HCT116 (cell line): ENCODE measurements at regions not wholly inside any gene's neighbourhood (a gene's known extent, or its start where the extent isn't known, plus 50 kb on each side); places are given as distances from the start of the nearest gene placed in this dataset.

Experiments
- ATAC-seq: fragments of 200-7000 bp; cut with Tn5 transposase; 2 replicates; pipeline ENCODE4 v1.9.1; 2020; ENCODE audit warnings: mild to moderate bottlenecking, moderate library complexity
- BruUV-seq: library from RNA; stranded (reverse); fragments of 400-500 nt; replicated peaks from 2 replicates; lab custom pipeline; 2021; lab: Mats Ljungman, UMichigan
- CTCF ChIA-PET: fragments of 300-600 bp; sonication (Branson Sonifier 250); formaldehyde crosslinking; loops from one replicate; lab custom pipeline; 2021; ENCODE audit warnings: antibody characterized with exemption; lab: Charles Lee
- POLR2A ChIA-PET: fragments of 300-600, 350-600 bp; sonication (Branson Sonifier 250); formaldehyde crosslinking; loops from one replicate; lab custom pipeline; 2021; ENCODE audit warnings: antibody characterized with exemption; lab: Charles Lee
- RAD21 ChIA-PET, 2 experiments: fragments of 300-600 bp; sonication (Branson Sonifier 250); formaldehyde crosslinking; loops; one replicate each; lab custom pipeline; 2023; ENCODE audit warnings: low total read pairs in 2 of 2; ENCODE audit not compliant: uncharacterized antibody in 2 of 2, unreplicated experiment in 2 of 2, low non-redundant PET in 1 of 2; lab: Charles Lee
- DNase-seq: peaks from one replicate; pipeline ENCODE4 v3.0.0-alpha.2; 2010; ENCODE audit warnings: low read depth, low spot score
- H2AFZ ChIP-seq: fragments of 200-600 bp; shearing (Covaris generic), sonication (generic); 2 replicates; pipeline ENCODE4 v1.6.1; 2017; ENCODE audit warnings: low read depth, mixed run types, mixed read lengths, antibody characterized with exemption, low read length; ENCODE audit not compliant: poor library complexity, severe bottlenecking
- H3K27ac ChIP-seq: 2 replicates; pipeline ENCODE4 v1.5.1; 2012; ENCODE audit warnings: low read depth, low read length
- H3K27me3 ChIP-seq: fragments of 200-600 bp; sonication (generic); 2 replicates; pipeline ENCODE4 v1.6.1; 2016; ENCODE audit warnings: mixed run types, low read length, mixed read lengths; ENCODE audit not compliant: insufficient read depth
- H3K36me3 ChIP-seq, 2 experiments: fragments of 200-500 bp in 1 of 2; fragments of 200-600 bp in 1 of 2; sonication (Bioruptor generic) in 1 of 2; sonication (generic) in 1 of 2; 2 replicates each; pipeline versions ENCODE4 v1.5.1 to v1.6.1; 2014 to 2016; ENCODE audit warnings: low read length in 2 of 2, inconsistent platforms in 1 of 2, mixed read lengths in 1 of 2, mixed run types in 1 of 2; ENCODE audit not compliant: insufficient read depth in 2 of 2, control insufficient read depth in 1 of 2
- H3K4me1 ChIP-seq, 2 experiments: fragments of 200-600 bp in 1 of 2; sonication (generic) in 1 of 2; 2 replicates each; pipeline versions ENCODE4 v1.5.1 to v1.6.1; 2012 to 2017; ENCODE audit warnings: low read length in 2 of 2, inconsistent platforms in 1 of 2, mild to moderate bottlenecking in 1 of 2, mixed read lengths in 1 of 2, mixed run types in 1 of 2, moderate library complexity in 1 of 2; ENCODE audit not compliant: insufficient read depth in 2 of 2, control insufficient read depth in 1 of 2
- H3K4me2 ChIP-seq: fragments of 200-600 bp; sonication (generic); 2 replicates; pipeline ENCODE4 v1.6.1; 2017; ENCODE audit warnings: mixed run types, low read length, mixed read lengths
- H3K4me3 ChIP-seq, 2 experiments: fragments of 200-600 bp in 1 of 2; sonication (generic) in 1 of 2; replicated peaks in 1 of 2; 2 replicates each; pipeline ENCODE4 v1.5.1; 2011 to 2016; ENCODE audit warnings: low read length in 2 of 2, control low read depth in 1 of 2, low read depth in 1 of 2, mild to moderate bottlenecking in 1 of 2, mixed read lengths in 1 of 2, mixed run types in 1 of 2
- H3K79me2 ChIP-seq: fragments of 200-600 bp; sonication (generic); 2 replicates; pipeline ENCODE4 v1.6.1; 2017; ENCODE audit warnings: mild to moderate bottlenecking, mixed run types, low read length, moderate library complexity, mixed read lengths; ENCODE audit not compliant: insufficient read depth
- H3K9ac ChIP-seq: fragments of 200-600 bp; sonication (generic); 2 replicates; pipeline ENCODE4 v1.6.1; 2016; ENCODE audit warnings: low read length, mixed read lengths
- H3K9me2 ChIP-seq: fragments of 200-600 bp; sonication (generic), shearing (Covaris generic); 2 replicates; pipeline ENCODE4 v1.6.1; 2017; ENCODE audit warnings: mixed run types, mild to moderate bottlenecking, moderate library complexity; ENCODE audit not compliant: insufficient read depth
- H3K9me3 ChIP-seq, 2 experiments: fragments of 200-500 bp in 1 of 2; fragments of 200-600 bp in 1 of 2; sonication (Bioruptor generic) in 1 of 2; sonication (generic) in 1 of 2; 2 replicates each; pipeline ENCODE4 v1.6.1; 2014 to 2017; ENCODE audit warnings: low read length in 2 of 2, mixed read lengths in 2 of 2, inconsistent platforms in 1 of 2, low read depth in 1 of 2, mild to moderate bottlenecking in 1 of 2, mixed run types in 1 of 2, moderate library complexity in 1 of 2; ENCODE audit not compliant: control insufficient read depth in 1 of 2, insufficient read depth in 1 of 2
- H4K20me1 ChIP-seq: fragments of 200-600 bp; sonication (generic), shearing (Covaris generic); 2 replicates; pipeline ENCODE4 v1.6.1; 2017; ENCODE audit warnings: mixed run types, mild to moderate bottlenecking, moderate library complexity; ENCODE audit not compliant: insufficient read depth
- CBX3 ChIP-seq: IDR thresholded peaks from 2 replicates; pipeline ENCODE4 v1.6.1; 2012; ENCODE audit warnings: low read depth
- EGR1 ChIP-seq: IDR thresholded peaks from 2 replicates; pipeline ENCODE4 v1.6.1; 2012; ENCODE audit warnings: low read depth
- ELF1 ChIP-seq: IDR thresholded peaks from 2 replicates; pipeline ENCODE4 v1.6.1; 2012; ENCODE audit warnings: low read depth, borderline replicate concordance
- EZH2 ChIP-seq: fragments of 200-600 bp; sonication (generic); IDR thresholded peaks from 2 replicates; pipeline ENCODE4 v1.6.1; 2017; ENCODE audit warnings: antibody characterized with exemption, mixed run types
- EZH2phosphoT487 ChIP-seq: fragments of 200-600 bp; IDR thresholded peaks from 2 replicates; pipeline ENCODE4 v1.6.1; 2018; ENCODE audit warnings: antibody characterized with exemption, borderline replicate concordance
- FOSL1 ChIP-seq: IDR thresholded peaks from 2 replicates; pipeline ENCODE4 v1.6.1; 2012; ENCODE audit warnings: low read depth
- MAX ChIP-seq: IDR thresholded peaks from 2 replicates; pipeline ENCODE4 v1.6.1; 2012
- POLR2AphosphoS5 ChIP-seq: IDR thresholded peaks from 2 replicates; pipeline ENCODE4 v1.6.1; 2011; ENCODE audit warnings: mild to moderate bottlenecking, low read depth, low read length, moderate library complexity
- RAD21 ChIP-seq: IDR thresholded peaks from 2 replicates; pipeline ENCODE4 v1.6.1; 2012; ENCODE audit warnings: low read depth, mild to moderate bottlenecking
- SIN3A ChIP-seq: IDR thresholded peaks from 2 replicates; pipeline ENCODE4 v1.6.1; 2012; ENCODE audit warnings: low read depth
- SP1 ChIP-seq: IDR thresholded peaks from 2 replicates; pipeline ENCODE4 v1.6.1; 2012; ENCODE audit warnings: low read depth
- SRF ChIP-seq: IDR thresholded peaks from 2 replicates; pipeline ENCODE4 v1.6.1; 2012; ENCODE audit warnings: low read depth
- TCF7L2 ChIP-seq: IDR thresholded peaks from 2 replicates; pipeline ENCODE4 v1.7.0; 2011; ENCODE audit warnings: borderline replicate concordance, inconsistent platforms; ENCODE audit not compliant: insufficient read depth, insufficient read length; ENCODE audit errors: extremely low read depth
- YY1 ChIP-seq: IDR thresholded peaks from 2 replicates; pipeline ENCODE4 v1.6.1; 2011; ENCODE audit warnings: low read length, low read depth, moderate library complexity, mild to moderate bottlenecking; ENCODE audit not compliant: insufficient replicate concordance; ENCODE audit errors: extremely low read depth
- ZBTB33 ChIP-seq: IDR thresholded peaks from 2 replicates; pipeline ENCODE4 v1.6.1; 2011; ENCODE audit warnings: mild to moderate bottlenecking, low read length, moderate library complexity; ENCODE audit not compliant: insufficient replicate concordance; ENCODE audit errors: extremely low read depth
- ZFX ChIP-seq: fragments of 450-650 bp; IDR thresholded peaks from 2 replicates; pipeline ENCODE4 v1.6.1; 2017
- ZNF274 ChIP-seq: fragments of 200-500 bp; sonication (Bioruptor generic); IDR thresholded peaks from 2 replicates; pipeline ENCODE4 v1.6.1; 2014; ENCODE audit warnings: mild to moderate bottlenecking, low read depth, low read length, inconsistent platforms
- intact Hi-C: fragments of 100-400 bp; cut with micrococcal nuclease; formaldehyde crosslinking; loops from 2 replicates; pipeline ENCODE4 v1.10.0; 2022
- TF ChIP-seq, protein P1 (sequence below), 3 experiments: fragments of 200-600 bp in 1 of 3; sonication (generic) in 1 of 3; IDR thresholded peaks in 2 of 3; conservative IDR thresholded peaks in 1 of 3; 2 replicates each; pipeline ENCODE4 v1.5.1; 2012 to 2017; ENCODE audit warnings: low read depth in 2 of 3, low read length in 2 of 3, antibody characterized with exemption in 1 of 3, borderline replicate concordance in 1 of 3, control low read depth in 1 of 3, mild to moderate bottlenecking in 1 of 3, mixed read lengths in 1 of 3, mixed run types in 1 of 3, moderate library complexity in 1 of 3; ENCODE audit not compliant: insufficient read depth in 1 of 3
- TF ChIP-seq, protein P2 (sequence below): IDR thresholded peaks from 2 replicates; pipeline ENCODE4 v1.6.1; 2012; ENCODE audit warnings: low read depth

DNA sequence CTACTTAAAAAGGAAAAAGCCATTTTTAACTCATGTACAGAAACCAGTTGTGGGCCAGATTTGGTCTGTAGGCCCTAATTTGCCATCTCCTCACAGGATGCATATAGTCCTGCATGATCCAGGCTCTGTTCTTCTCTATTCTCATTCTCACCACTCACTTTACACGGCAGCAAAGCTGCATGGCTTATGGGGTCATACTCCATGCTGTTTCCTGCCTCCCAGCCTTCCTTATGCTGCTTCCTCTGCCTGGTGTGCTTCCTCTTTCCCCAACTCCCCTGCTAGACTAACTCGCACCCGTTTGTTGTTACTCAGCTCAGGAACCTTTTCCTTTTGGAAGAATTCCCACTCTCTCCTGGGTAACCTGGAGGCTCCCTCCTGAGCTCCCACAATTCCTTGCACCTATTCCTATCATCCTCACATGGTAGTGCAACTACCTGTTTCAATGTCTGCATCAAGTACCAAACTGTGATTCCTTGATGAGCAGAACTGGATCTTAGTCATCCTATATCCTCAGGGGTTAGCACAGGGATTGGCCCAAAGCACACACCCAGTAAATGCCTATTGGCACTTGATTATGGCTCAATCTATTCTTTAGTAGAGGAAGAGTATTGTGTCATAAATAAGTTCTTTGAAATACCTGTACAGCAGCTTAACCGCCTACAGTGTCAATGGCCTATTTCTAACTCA is 172.1 kb upstream of the MITF start:
- H3K36me3 ChIP-seq: no peaks in the 10 kb centered on the region
- no peak overlapping the region for H2AFZ ChIP-seq
- no peaks in the 10 kb centered on the region for H3K27me3 ChIP-seq
- TF ChIP-seq MAX (no peak), SRF (no peak), EZH2phosphoT487 (no peak), RAD21 (no peak), ZFX (no peak), EZH2 (no peak), CBX3 (no peak), SP1 (no peak), ZBTB33 (no peak), POLR2AphosphoS5 (no peak), ELF1 (no peak), SIN3A (no peak), YY1 (no peak), TCF7L2 (no peak), ZNF274 (no peak), FOSL1 (no peak), EGR1 (no peak)
- TF ChIP-seq, protein P1, sequence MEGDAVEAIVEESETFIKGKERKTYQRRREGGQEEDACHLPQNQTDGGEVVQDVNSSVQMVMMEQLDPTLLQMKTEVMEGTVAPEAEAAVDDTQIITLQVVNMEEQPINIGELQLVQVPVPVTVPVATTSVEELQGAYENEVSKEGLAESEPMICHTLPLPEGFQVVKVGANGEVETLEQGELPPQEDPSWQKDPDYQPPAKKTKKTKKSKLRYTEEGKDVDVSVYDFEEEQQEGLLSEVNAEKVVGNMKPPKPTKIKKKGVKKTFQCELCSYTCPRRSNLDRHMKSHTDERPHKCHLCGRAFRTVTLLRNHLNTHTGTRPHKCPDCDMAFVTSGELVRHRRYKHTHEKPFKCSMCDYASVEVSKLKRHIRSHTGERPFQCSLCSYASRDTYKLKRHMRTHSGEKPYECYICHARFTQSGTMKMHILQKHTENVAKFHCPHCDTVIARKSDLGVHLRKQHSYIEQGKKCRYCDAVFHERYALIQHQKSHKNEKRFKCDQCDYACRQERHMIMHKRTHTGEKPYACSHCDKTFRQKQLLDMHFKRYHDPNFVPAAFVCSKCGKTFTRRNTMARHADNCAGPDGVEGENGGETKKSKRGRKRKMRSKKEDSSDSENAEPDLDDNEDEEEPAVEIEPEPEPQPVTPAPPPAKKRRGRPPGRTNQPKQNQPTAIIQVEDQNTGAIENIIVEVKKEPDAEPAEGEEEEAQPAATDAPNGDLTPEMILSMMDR (IDR thresholded peaks at IDR 0.05 in 2 of 3, conservative IDR thresholded peaks at IDR 0.05 in 1 of 3; ENCODE audit: borderline replicate concordance in 1 of 3, insufficient read depth in 1 of 3, low read depth in 2 of 3, low read length in 2 of 3): no peak
- TF ChIP-seq, protein P2, sequence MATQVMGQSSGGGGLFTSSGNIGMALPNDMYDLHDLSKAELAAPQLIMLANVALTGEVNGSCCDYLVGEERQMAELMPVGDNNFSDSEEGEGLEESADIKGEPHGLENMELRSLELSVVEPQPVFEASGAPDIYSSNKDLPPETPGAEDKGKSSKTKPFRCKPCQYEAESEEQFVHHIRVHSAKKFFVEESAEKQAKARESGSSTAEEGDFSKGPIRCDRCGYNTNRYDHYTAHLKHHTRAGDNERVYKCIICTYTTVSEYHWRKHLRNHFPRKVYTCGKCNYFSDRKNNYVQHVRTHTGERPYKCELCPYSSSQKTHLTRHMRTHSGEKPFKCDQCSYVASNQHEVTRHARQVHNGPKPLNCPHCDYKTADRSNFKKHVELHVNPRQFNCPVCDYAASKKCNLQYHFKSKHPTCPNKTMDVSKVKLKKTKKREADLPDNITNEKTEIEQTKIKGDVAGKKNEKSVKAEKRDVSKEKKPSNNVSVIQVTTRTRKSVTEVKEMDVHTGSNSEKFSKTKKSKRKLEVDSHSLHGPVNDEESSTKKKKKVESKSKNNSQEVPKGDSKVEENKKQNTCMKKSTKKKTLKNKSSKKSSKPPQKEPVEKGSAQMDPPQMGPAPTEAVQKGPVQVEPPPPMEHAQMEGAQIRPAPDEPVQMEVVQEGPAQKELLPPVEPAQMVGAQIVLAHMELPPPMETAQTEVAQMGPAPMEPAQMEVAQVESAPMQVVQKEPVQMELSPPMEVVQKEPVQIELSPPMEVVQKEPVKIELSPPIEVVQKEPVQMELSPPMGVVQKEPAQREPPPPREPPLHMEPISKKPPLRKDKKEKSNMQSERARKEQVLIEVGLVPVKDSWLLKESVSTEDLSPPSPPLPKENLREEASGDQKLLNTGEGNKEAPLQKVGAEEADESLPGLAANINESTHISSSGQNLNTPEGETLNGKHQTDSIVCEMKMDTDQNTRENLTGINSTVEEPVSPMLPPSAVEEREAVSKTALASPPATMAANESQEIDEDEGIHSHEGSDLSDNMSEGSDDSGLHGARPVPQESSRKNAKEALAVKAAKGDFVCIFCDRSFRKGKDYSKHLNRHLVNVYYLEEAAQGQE: no peak
- DNase-seq: no peak
- no peak overlapping the region for H3K4me3 ChIP-seq
- RAD21 ChIA-PET: no interaction called here
- CTCF ChIA-PET: no interaction called here
- POLR2A ChIA-PET: no interaction called here
- no peaks in the 10 kb centered on the region for H3K4me1 ChIP-seq
- no peak for ATAC-seq
- intact Hi-C loops: no loop called here
- H3K79me2 ChIP-seq: no peaks in the 10 kb centered on the region
- H3K9me2 ChIP-seq: no peaks in the 10 kb centered on the region
- H3K27ac ChIP-seq: no peak overlapping the region
- H4K20me1 ChIP-seq: no peaks in the 10 kb centered on the region
- BruUV-seq: no TSS peak
- H3K9me3 ChIP-seq: no peaks in the 10 kb centered on the region
- no peak overlapping the region for H3K4me2 ChIP-seq
- no peak overlapping the region for H3K9ac ChIP-seq
